ENCODE measurements at regions not wholly inside any gene's neighbourhood (a gene's known extent, or its start where the extent isn't known, plus 50 kb on each side); places are given as distances from the start of the nearest gene placed in this dataset.

DNA sequence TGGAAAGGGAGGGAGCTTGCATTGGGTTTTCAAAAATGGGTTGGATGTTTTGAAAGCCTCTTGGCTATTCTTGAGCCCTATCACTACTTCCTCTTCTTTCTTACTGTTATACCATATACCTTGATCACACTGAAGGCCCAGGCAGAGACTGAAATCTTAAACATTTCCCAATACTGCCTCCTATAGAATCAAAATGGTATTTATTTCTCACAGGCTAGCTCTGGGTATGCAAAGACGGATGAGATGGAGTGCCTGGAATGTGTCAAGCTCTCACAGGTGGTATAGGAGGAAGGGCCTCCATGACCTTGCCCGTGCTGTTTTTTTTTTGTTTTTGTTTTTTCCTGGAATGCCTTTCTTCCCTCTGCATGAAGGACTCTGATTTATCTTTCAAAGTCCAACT is 268.4 kb upstream of the USP24 start:
- TF ChIP-seq, protein P1, sequence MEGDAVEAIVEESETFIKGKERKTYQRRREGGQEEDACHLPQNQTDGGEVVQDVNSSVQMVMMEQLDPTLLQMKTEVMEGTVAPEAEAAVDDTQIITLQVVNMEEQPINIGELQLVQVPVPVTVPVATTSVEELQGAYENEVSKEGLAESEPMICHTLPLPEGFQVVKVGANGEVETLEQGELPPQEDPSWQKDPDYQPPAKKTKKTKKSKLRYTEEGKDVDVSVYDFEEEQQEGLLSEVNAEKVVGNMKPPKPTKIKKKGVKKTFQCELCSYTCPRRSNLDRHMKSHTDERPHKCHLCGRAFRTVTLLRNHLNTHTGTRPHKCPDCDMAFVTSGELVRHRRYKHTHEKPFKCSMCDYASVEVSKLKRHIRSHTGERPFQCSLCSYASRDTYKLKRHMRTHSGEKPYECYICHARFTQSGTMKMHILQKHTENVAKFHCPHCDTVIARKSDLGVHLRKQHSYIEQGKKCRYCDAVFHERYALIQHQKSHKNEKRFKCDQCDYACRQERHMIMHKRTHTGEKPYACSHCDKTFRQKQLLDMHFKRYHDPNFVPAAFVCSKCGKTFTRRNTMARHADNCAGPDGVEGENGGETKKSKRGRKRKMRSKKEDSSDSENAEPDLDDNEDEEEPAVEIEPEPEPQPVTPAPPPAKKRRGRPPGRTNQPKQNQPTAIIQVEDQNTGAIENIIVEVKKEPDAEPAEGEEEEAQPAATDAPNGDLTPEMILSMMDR (IDR thresholded peaks at IDR 0.05) = no peak
- TF ChIP-seq EP300 (IDR thresholded peaks at IDR 0.05) = no peak
- no peak for TF ChIP-seq POLR2AphosphoS5 (IDR thresholded peaks at IDR 0.05)
